Fibroblast of villous mesenchyme (primary cell): ENCODE measurements at regions not wholly inside any gene's neighbourhood (a gene's known extent, or its start where the extent isn't known, plus 50 kb on each side); places are given as distances from the start of the nearest gene placed in this dataset.

ENCODE experiments used
- DNase-seq: peaks from one replicate; pipeline ENCODE4 v3.0.0-alpha.2; 2010; ENCODE audit warnings: low read depth
- H3K4me3 ChIP-seq: 2 replicates; pipeline ENCODE4 v1.5.1; 2011; ENCODE audit warnings: low read depth, mild to moderate bottlenecking, low read length
- CTCF ChIP-seq: IDR thresholded peaks from 2 replicates; pipeline ENCODE4 v1.5.1; 2012; ENCODE audit warnings: low read depth, mild to moderate bottlenecking, low read length; ENCODE audit not compliant: insufficient read depth

- H3K4me3 ChIP-seq, result no peak overlapping the region
- no peak for TF ChIP-seq CTCF
- no peak for DNase-seq
These were observed 182.0 kb downstream of the DAD1 start for GRCh38 chr14:22407033-22407432.

GRCh38 chr14:22405201-22405600 is 183.8 kb downstream of the DAD1 start:
- no peak overlapping the region for H3K4me3 ChIP-seq
- no peak for DNase-seq
- TF ChIP-seq CTCF, result no peak

- TF ChIP-seq CTCF, result no peak
- H3K4me3 ChIP-seq, result no peak overlapping the region
- DNase-seq, result no peak
These were observed 185.7 kb downstream of the DAD1 start for GRCh38 chr14:22403296-22403695.

GRCh38 chr14:22400655-22401259 is 188.3 kb downstream of the DAD1 start:
- no peak for DNase-seq
- H3K4me3 ChIP-seq, result no peak overlapping the region
- no peak for TF ChIP-seq CTCF

GRCh38 chr14:22399776-22400175 is 189.2 kb downstream of the DAD1 start:
- no peak for DNase-seq
- H3K4me3 ChIP-seq, result no peak overlapping the region
- no peak for TF ChIP-seq CTCF

- no peak for TF ChIP-seq CTCF
- DNase-seq, result no peak
- no peak overlapping the region for H3K4me3 ChIP-seq
These were observed 191.7 kb downstream of the DAD1 start for GRCh38 chr14:22397221-22397737.

- no peak overlapping the region for H3K4me3 ChIP-seq
- DNase-seq, result no peak
- TF ChIP-seq CTCF, result no peak
These were observed 193.2 kb downstream of the DAD1 start for GRCh38 chr14:22395803-22396202.
